HS-27A (cell line): ENCODE measurements at regions not wholly inside any gene's neighbourhood (a gene's known extent, or its start where the extent isn't known, plus 50 kb on each side); places are given as distances from the start of the nearest gene placed in this dataset.

ENCODE experiments used
- DNase-seq: peaks from one replicate; pipeline ENCODE4 v3.0.0-alpha.2; 2012; ENCODE audit warnings: low read depth, missing footprints

DNA sequence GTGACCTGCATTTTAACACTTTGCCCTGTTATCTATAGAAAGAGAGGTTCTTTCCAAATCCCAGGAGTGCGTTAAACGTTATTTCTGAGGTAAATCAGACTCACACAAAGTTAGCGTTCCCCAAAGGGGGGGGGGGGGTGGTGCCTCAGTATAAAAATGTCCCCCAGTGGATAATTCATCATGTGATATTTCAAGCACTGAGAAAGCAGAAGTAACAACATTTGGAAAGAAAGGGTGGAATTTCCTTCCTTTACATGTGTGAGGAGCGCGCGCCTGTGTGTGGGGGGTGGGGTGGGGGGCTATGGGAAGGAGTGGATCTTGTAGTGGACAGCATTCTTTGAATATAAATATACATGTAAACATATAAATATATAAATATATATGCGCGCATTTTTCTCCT lies 630.9 kb downstream of the NYAP2 start:
- DNase-seq: no peak

DNA sequence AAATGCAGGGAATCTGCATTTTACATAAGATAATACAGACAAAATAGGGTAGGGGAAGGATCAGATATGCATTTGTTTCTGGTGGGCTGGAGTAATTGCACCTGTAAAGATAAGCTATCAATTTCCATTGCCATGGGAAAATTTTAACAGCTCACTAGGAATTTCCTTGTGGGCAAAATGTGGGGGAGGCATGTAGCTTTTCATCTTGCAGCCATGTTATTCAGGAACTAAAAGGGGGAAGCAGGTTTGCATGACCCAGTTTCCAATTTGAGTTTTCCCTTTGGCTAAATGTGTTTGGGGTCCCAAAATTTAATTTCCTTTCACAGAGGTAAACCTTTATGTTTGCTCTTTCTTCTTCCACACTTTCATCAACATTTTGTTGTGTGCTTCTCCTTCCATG lies 624.4 kb downstream of the NYAP2 start:
- DNase-seq: no peak

DNA sequence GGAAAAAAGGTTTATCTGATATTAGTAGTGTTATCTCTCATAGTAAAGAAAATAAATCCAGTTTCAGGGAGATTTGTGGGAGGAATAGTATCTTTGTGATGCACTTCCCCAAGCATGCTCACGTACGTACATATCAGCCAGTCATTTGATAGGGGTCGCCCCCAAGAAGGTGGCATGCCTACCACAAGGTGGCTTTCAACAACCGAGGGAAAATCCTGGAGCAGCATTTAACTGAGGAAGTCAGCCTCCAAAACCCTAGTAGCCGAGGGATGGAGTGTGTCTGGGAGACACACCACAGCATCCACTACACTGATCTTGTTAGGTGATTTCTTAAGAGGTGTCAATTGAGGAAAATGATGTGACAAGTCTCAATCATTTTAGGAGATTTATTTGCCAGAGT lies 623.9 kb downstream of the NYAP2 start:
- no peak for DNase-seq

DNA sequence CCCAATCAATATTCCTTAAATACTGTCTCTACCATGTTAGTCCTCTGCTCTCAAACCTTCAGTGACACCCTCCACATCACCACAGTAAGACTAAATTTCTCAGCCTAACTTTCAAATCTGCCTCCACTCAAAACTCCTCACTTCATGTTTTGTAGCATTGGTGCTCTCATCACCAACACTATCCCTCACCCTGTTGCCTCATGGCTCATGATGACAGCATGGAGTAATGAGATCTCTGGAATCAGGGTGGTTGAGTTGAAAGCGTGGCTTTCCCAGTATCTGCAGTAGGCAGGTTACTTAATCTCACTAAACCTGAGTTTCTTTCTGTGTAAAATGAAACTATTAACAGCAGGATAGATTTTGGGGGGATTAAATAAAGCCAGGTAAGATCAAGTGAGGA lies 621.4 kb downstream of the NYAP2 start:
- DNase-seq: no peak

- no peak for DNase-seq
These were observed 620.7 kb downstream of the NYAP2 start for GRCh38 chr2:226020176-226020575.

- DNase-seq: no peak
These were observed 619.1 kb downstream of the NYAP2 start for GRCh38 chr2:226018641-226019040.

- no peak for DNase-seq
These were observed 618.0 kb downstream of the NYAP2 start for GRCh38 chr2:226017537-226017936.

DNA sequence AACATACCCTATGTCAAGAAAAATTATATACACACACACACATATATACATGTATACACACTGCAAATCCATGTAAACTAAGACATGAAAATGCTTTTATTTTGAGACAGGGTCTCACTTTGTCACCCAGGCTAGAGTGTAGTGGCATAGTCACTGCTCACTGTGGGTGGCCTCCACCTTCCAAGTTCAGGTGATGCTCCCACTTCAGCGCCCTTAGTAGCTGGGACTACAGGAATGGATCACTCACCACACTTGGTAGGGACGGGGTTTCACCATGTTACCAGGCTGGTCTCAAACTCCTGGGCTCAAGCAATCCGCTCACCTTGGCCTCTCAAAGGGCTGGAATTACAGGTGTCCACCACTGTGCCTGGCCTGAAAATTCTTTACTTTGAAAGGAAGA lies 617.6 kb downstream of the NYAP2 start:
- no peak for DNase-seq

DNA sequence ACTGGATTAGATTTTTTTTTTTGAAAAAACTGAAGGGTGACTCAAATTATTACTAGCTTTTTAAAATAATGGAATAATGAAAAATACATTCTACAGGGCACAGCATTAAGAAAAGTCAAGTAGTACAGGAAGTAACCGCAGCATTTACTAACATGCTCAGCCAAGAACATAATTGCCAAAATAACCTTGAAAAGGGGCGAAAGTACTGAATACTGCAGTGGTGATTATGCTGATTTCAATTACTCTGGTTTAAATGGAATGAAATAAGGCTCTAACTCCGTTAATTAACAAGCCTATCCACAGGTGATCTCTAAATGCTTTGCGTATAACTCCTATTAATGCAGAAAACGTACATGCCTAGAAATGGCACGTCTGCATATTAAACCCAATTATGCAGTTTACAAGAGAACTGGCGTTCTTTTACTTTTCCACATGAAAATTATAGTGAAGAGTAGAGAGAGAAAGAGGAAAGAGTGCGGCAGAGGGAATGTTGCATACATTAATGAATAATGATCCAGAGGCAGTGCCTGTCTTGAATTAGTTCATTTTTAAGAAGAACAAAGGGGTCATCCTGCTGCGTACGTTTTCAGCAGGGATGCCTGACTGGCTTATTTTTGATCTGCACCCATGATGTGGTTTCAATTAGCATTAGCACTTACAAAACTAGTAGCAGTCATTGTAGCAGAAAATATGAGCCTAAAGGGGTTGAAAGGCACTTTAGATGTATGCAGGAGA lies 612.4 kb downstream of the NYAP2 start:
- DNase-seq: no peak

DNA sequence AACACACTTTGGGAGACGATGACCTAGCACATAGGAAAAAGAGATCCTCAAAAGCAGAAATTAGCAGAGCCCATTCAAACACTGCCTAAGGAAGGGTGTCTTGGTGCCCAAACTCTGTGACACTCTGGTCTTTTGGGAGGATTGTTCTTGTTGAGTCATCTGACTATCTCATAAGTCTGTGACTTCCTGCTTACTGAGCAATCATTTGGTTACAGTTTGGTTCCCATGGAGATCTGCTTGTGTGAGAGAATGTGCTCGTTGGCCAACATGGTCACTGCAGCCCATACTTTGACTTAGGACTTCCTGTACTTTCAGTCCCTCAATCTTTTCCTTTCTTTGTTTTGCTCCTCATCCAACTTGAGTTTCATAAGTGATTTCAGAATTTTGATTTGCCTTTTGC lies 602.9 kb downstream of the NYAP2 start:
- no peak for DNase-seq

- no peak for DNase-seq
These were observed 602.2 kb downstream of the NYAP2 start for GRCh38 chr2:226001716-226002115.

- no peak for DNase-seq
These were observed 600.2 kb downstream of the NYAP2 start for GRCh38 chr2:225999692-226000091.

GRCh38 chr2:225998653-225999052 lies 599.1 kb downstream of the NYAP2 start:
- no peak for DNase-seq

- no peak for DNase-seq
These were observed 598.6 kb downstream of the NYAP2 start for GRCh38 chr2:225998116-225998515.

DNA sequence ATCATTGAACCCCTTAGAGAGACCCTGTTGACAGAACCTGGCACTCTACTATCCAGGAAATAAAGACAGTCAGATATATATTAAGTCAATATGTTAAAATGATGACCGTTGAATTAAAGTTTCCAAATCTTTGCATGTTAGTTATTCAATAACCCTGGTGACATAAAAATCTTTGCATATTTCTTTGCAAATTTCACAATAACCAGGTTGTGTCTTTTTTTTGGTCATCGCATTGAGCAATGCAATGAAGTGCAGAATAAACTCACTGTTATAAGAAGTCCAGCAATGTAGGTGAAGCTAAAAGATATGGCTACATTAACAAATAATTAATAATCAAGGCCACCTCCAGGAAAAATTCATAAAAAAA lies 596.9 kb downstream of the NYAP2 start:
- DNase-seq: no peak

DNA sequence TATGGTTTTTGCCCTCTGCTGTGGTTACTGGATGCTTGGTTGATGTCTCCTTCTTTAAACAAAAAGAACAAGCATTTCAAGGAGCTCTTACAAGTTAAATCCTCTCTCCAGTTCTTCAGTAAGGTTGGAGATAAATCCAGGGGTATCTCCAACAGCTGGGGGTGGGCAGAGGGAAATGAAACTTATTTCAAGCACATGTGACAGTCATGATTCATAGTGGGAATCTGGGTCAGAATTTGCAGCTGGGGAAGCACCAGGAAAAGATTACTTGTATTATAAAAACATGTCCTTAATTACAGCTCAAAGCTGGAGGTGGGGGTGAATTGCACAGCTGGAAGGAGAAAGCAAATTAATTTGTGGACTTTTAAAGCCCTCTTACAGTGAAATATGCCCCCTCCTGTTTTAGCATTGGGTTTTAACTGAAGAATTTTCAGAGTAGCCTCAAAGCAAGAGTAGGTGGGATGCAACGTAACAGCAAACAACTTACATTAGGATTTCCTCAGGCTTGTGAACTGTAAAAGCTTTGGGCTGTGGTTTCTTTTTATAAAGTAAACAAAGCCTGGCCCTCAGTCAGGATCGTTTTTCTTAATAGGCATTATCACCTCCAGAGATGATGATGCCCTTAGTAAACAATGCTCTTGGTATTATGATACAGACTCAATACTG lies 596.4 kb downstream of the NYAP2 start:
- DNase-seq: no peak

GRCh38 chr2:225994748-225995405 lies 595.4 kb downstream of the NYAP2 start:
- peak; percentile 30 for DNase-seq

DNA sequence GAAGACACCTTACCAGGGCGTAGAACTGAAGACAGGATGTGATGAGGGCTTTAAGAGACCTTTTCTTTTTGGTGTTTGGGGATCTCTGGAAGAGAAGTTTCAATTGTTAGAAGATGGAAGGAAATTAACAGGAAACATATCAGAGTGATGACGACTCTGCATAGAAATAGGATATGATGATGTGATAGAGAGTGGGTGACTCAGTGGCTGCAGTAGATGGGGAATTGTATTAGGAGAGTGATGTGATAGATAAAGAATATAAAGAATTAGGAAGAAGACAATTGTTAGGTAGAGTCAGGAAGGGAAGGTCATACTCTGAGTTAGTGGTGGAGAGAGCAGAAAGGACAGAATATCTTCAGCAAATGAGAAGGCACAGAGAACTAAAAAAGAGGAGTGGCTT lies 593.9 kb downstream of the NYAP2 start:
- no peak for DNase-seq

- DNase-seq: no peak
These were observed 590.3 kb downstream of the NYAP2 start for GRCh38 chr2:225989809-225990208.

- DNase-seq: no peak
These were observed 580.9 kb downstream of the NYAP2 start for GRCh38 chr2:225980372-225980771.

- no peak for DNase-seq
These were observed 571.9 kb downstream of the NYAP2 start for GRCh38 chr2:225971433-225971832.

DNA sequence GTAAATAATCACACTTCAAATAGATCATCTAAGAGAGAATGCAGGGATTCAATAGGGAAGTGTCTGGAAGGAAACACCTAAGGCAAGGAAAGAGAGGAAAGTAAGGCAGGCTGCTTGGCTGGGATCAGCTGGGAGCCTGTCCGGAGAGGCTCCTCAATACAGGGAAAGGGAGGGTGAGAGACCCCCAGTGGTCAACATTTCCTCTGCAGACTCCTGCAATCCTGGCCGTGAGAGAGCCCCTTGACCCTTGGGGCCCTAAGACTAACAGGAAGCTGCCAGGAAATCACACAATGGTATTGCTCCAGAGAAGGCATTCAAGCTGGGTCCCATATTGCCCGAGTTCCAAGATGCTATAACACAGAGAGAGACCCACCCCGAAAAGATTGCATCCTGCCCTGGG lies 549.4 kb downstream of the NYAP2 start:
- no peak for DNase-seq

DNA sequence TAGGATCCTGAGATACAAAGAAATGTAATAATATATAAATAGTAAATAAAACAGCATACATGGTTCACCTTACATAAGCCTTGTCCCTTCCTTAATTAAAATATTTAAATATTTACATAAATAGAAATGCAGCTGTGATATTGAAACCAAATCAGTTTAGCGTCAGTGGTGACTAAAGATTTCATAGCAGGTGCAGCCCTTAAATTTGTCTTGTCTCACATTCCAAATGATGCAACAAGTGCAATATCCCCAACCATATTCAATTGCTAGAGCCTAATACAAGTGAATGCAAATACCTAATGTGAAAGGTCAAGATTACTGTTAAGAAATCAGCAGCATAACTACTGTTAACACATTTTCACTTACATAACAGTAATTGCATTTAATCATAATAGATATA lies 539.5 kb downstream of the NYAP2 start:
- no peak for DNase-seq
